ENCODE measurements at regions not wholly inside any gene's neighbourhood (a gene's known extent, or its start where the extent isn't known, plus 50 kb on each side); places are given as distances from the start of the nearest gene placed in this dataset.

DNA sequence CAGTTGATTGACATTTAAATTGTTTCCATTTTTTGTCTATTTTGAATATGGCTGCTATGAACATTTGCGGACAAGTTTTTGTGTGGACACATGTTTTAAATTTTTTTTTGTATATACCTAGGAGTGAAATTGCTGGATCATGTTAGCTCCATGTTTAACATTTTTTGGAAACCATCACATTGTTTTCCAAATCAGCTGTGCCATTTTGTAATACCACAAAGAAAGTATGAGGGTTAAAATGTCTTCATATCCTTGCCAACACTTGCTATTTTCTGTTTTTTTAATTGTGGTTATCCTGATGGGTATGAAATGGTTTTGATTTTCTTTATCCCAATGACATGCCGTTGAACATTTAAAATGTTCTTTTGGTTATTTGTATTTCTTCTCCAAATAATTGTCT, 52.1 kb downstream of the CARTPT start:
- no peaks in the 10 kb centered on the region for H3K27me3 ChIP-seq (ENCODE audit: insufficient read depth, low read length, poor library complexity, severe bottlenecking)
- no peak overlapping the region for H3K9ac ChIP-seq (ENCODE audit: low read depth, low read length, poor library complexity, severe bottlenecking)
- H3K9me2 ChIP-seq (replicated peaks; ENCODE audit: low read depth, low read length): no peaks in the 10 kb centered on the region
- no peaks in the 10 kb centered on the region for H3K36me3 ChIP-seq (ENCODE audit: insufficient read depth, low read length)
- H3K4me1 ChIP-seq (ENCODE audit: insufficient read depth, low read length, poor library complexity, severe bottlenecking): peaks cover 26% of the 10 kb centered on the region
- H3K4me2 ChIP-seq (ENCODE audit: low read depth, low read length, poor library complexity, severe bottlenecking): no peak overlapping the region
- no peak overlapping the region for H3K4me3 ChIP-seq (ENCODE audit: low read length, poor library complexity, severe bottlenecking)
- TF ChIP-seq, protein P1, sequence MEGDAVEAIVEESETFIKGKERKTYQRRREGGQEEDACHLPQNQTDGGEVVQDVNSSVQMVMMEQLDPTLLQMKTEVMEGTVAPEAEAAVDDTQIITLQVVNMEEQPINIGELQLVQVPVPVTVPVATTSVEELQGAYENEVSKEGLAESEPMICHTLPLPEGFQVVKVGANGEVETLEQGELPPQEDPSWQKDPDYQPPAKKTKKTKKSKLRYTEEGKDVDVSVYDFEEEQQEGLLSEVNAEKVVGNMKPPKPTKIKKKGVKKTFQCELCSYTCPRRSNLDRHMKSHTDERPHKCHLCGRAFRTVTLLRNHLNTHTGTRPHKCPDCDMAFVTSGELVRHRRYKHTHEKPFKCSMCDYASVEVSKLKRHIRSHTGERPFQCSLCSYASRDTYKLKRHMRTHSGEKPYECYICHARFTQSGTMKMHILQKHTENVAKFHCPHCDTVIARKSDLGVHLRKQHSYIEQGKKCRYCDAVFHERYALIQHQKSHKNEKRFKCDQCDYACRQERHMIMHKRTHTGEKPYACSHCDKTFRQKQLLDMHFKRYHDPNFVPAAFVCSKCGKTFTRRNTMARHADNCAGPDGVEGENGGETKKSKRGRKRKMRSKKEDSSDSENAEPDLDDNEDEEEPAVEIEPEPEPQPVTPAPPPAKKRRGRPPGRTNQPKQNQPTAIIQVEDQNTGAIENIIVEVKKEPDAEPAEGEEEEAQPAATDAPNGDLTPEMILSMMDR (conservative IDR thresholded peaks at IDR 0.05; ENCODE audit: low read length): no peak
- TF ChIP-seq EZH2phosphoT487 (IDR thresholded peaks at IDR 0.05; ENCODE audit: borderline replicate concordance): no peak
- H4K20me1 ChIP-seq (ENCODE audit: insufficient read depth, low read length, poor library complexity, severe bottlenecking): no peaks in the 10 kb centered on the region
- no peaks in the 10 kb centered on the region for H3K79me2 ChIP-seq (ENCODE audit: insufficient read depth, low read length)
- no peak overlapping the region for H2AFZ ChIP-seq (ENCODE audit: low read length)
- no peaks in the 10 kb centered on the region for H3K9me3 ChIP-seq (ENCODE audit: insufficient read depth, low read depth, low read length)
- no peaks in the 10 kb centered on the region for H3F3A ChIP-seq (ENCODE audit: low read depth)

DNA sequence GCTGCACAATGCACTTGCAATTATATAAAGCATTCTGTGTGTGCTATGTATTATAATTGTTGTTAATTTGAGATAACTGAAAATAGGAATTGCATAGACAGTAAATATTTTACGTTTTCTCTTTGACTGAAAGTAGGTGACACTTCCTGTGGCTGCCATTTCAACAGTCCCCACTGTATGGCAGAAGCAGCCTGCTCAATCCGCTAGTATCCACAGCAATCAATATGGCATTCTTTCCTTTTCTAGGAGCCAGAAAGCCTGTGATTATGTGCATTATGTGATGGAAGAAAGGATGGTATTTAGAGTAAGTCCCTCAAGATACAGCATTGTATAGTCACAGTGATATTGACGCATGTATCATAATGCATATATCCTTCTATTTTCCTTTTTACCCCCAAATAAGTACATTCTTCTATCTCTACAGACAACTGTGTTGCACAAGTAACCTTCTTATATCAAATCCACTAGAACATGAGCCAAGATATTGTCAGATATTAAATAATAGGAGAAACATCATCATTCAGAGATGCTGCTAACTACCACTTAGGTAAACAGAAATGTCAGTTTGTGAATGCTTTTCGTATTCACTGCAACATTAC, 59.7 kb downstream of the CARTPT start:
- H3K79me2 ChIP-seq (ENCODE audit: insufficient read depth, low read length): no peaks in the 10 kb centered on the region
- peaks cover 4% of the 10 kb centered on the region for H3K4me1 ChIP-seq (ENCODE audit: insufficient read depth, low read length, poor library complexity, severe bottlenecking)
- H3K9me3 ChIP-seq (ENCODE audit: insufficient read depth, low read depth, low read length): no peaks in the 10 kb centered on the region
- H3K36me3 ChIP-seq (ENCODE audit: insufficient read depth, low read length): no peaks in the 10 kb centered on the region
- H3K9me2 ChIP-seq (replicated peaks; ENCODE audit: low read depth, low read length): no peaks in the 10 kb centered on the region
- H3K27me3 ChIP-seq (ENCODE audit: insufficient read depth, low read length, poor library complexity, severe bottlenecking): no peaks in the 10 kb centered on the region
- H2AFZ ChIP-seq (ENCODE audit: low read length): 0 out of 2 replicates have a peak overlapping the region, but pooled peaks have one; percentile 35
- no peak overlapping the region for H3K4me3 ChIP-seq (ENCODE audit: low read length, poor library complexity, severe bottlenecking)
- H3F3A ChIP-seq (ENCODE audit: low read depth): no peaks in the 10 kb centered on the region
- TF ChIP-seq EZH2phosphoT487 (IDR thresholded peaks at IDR 0.05; ENCODE audit: borderline replicate concordance): no peak
- TF ChIP-seq, protein P1 (conservative IDR thresholded peaks at IDR 0.05; ENCODE audit: low read length): peak; percentile 51
- no peak overlapping the region for H3K9ac ChIP-seq (ENCODE audit: low read depth, low read length, poor library complexity, severe bottlenecking)
- H4K20me1 ChIP-seq (ENCODE audit: insufficient read depth, low read length, poor library complexity, severe bottlenecking): no peaks in the 10 kb centered on the region
- H3K4me2 ChIP-seq (ENCODE audit: low read depth, low read length, poor library complexity, severe bottlenecking): no peak overlapping the region

DNA sequence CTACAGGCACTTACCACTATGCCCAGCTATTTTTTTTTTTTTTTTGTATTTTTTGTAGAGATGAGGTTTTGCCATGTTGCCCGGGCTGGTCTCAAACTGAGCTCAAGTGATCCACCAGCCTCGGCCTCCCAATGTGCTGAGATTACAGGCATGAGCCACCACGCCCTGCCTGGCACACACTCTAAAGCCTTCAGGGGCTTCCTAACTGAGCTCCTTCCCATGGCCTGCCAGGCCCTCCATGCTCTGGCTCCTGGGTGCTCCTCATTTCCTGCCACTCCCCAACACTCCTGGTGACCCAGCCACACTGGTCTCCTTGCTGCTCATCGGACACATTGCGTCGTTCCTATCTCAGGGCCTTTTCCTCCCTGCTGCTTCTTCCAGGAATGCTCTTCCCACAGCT, 61.5 kb downstream of the CARTPT start:
- no peaks in the 10 kb centered on the region for H3F3A ChIP-seq (ENCODE audit: low read depth)
- no peaks in the 10 kb centered on the region for H3K36me3 ChIP-seq (ENCODE audit: insufficient read depth, low read length)
- H3K4me2 ChIP-seq (ENCODE audit: low read depth, low read length, poor library complexity, severe bottlenecking): no peak overlapping the region
- no peak overlapping the region for H3K4me3 ChIP-seq (ENCODE audit: low read length, poor library complexity, severe bottlenecking)
- no peak overlapping the region for H3K9ac ChIP-seq (ENCODE audit: low read depth, low read length, poor library complexity, severe bottlenecking)
- H2AFZ ChIP-seq (ENCODE audit: low read length): no peak overlapping the region
- no peaks in the 10 kb centered on the region for H3K27me3 ChIP-seq (ENCODE audit: insufficient read depth, low read length, poor library complexity, severe bottlenecking)
- peaks cover 4% of the 10 kb centered on the region for H3K4me1 ChIP-seq (ENCODE audit: insufficient read depth, low read length, poor library complexity, severe bottlenecking)
- H4K20me1 ChIP-seq (ENCODE audit: insufficient read depth, low read length, poor library complexity, severe bottlenecking): no peaks in the 10 kb centered on the region
- no peak for TF ChIP-seq EZH2phosphoT487 (IDR thresholded peaks at IDR 0.05; ENCODE audit: borderline replicate concordance)
- TF ChIP-seq, protein P1 (conservative IDR thresholded peaks at IDR 0.05; ENCODE audit: low read length): no peak
- no peaks in the 10 kb centered on the region for H3K9me3 ChIP-seq (ENCODE audit: insufficient read depth, low read depth, low read length)
- no peaks in the 10 kb centered on the region for H3K79me2 ChIP-seq (ENCODE audit: insufficient read depth, low read length)
- no peaks in the 10 kb centered on the region for H3K9me2 ChIP-seq (replicated peaks; ENCODE audit: low read depth, low read length)

All from Loucy (cell line).